HG02623 (cell line): ENCODE measurements at regions not wholly inside any gene's neighbourhood (a gene's known extent, or its start where the extent isn't known, plus 50 kb on each side); places are given as distances from the start of the nearest gene placed in this dataset.

Source experiments
- ATAC-seq: cut with Tn5 transposase; IDR thresholded peaks from one replicate; pipeline ENCODE4 v1.9.1; 2021; ENCODE audit warnings: moderate library complexity; ENCODE audit not compliant: unreplicated experiment

DNA sequence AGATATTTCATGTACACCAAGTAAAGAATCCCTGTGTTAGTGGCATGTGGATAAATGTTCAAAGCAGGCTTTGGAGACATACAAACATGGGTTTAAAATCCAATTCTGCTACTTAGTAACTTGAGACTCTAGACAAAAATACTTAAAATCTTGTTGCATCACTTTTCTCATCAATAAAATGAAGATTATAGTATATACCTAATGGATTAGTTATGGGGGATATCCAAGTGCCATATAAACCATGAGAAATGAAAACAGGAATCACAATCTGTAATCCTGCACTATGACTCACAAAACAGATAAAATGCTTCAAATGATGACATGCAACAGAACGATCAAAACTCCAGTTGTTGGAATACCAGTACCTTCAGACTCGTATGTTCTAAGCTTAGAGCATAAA, 496.0 kb upstream of the RGMA start:
- ATAC-seq, result no peak

DNA sequence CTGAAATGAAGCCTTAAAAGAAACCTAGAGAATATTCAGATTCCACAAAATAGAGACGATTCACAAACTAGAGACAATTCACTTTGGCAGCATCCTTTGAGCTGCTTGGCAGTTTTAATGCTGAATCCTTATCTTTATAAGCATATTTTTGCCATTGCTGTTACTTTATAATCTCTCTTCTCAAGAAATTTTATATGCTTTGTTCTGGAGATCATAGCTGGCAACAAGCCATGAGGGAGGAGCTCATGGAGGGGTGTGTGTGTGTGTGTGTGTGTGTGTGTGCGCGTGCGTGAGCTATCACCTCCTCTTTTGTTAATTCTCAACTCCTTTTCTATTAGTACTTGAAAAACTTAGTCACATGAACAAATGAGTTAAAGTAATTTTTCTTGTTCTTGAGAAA, 495.0 kb upstream of the RGMA start:
- ATAC-seq, result no peak

DNA sequence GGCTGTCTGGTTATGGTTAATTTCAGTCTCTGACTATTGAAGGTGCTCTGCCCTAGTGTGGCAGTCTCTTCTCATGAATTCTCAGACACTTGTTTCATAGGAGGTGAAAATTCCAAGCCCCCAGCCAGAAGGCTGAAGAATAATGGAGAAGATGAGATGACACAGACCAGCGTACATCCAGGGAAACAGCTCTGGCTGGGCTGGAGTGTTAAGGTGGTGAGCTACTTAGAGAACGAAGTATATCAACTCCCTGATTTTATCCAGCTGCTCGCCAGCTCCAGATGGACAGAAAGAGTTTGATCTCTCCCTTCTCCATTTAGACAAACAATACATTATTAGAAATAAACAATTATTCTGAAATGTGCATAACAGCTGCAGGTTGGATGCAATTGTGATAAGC, 494.5 kb upstream of the RGMA start:
- no peak for ATAC-seq

DNA sequence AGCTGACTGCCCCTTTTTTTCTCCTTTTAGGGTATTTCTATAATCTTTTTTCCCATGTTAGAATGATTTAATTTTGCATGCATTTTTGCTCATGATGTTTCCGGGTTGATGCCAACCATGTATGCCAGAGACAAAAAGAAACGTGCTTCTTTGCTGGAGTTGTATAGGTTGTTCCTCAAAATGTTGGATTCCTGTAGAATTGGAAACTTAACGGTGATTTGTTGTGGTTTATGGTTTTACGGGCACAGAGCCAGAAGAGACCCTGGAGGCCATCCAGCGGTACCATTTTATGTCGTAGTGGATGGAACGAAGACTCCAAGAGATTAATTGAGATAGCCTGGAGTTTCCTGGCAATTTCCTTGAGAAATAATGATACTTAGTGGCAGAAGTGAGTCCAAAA, 481.5 kb upstream of the RGMA start:
- ATAC-seq, result no peak

DNA sequence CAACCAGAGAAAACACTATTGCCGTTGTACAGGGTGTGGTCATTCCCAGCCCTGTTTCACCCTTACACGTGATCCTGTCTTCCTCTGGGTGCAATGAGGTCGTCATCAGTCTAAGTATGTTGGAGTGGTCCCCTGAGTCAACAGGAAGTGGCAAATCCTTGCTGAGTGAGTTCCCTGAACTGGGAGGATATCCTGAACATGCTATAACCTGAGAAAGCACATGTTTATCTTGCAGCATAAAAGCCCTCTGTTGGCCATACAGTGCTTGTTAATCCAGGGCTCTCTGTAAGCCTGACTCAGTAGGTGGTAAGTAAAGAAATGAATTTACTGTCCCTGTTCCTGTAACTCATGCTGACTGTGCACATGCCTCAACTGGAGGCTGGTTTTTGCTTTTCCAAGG, 477.8 kb upstream of the RGMA start:
- no peak for ATAC-seq

DNA sequence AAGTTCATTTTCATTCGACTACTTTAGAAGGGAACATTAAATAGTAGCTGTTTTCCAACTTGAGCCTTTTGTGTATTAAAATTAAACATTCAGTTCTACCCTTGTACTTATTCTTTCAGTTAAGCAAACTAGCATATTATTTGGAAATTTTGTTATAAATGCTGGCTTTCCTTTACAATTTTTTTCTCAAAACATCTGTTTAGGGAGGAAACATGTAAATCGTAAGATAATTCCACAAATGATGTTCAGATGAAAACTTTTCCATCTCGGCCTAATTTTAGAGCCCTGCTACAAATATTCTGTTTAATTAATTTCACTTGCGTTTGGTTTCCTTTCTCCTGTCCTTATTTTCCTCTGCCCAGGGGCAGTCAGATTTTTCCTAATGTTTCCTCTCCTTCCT, 476.2 kb upstream of the RGMA start:
- ATAC-seq, result no peak

DNA sequence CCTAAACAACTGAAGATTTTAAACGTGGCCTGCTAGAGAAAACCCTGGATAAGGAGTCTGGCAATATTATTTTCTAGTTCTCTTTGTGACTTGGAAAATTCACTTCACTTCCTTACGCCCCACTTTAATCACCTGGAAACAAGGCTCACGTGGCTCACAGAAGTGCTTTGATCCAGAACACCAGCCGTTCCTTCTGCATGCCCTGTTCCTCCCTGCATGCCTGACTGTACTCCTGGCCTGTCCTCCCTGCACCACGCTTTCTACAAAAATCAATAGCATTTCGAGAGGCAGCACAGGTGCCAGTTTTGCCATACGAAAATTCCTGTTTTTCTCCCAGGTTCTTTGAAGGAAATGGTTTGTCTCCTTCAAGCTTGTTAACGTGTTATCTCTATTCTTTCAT, 474.2 kb upstream of the RGMA start:
- ATAC-seq, result no peak

DNA sequence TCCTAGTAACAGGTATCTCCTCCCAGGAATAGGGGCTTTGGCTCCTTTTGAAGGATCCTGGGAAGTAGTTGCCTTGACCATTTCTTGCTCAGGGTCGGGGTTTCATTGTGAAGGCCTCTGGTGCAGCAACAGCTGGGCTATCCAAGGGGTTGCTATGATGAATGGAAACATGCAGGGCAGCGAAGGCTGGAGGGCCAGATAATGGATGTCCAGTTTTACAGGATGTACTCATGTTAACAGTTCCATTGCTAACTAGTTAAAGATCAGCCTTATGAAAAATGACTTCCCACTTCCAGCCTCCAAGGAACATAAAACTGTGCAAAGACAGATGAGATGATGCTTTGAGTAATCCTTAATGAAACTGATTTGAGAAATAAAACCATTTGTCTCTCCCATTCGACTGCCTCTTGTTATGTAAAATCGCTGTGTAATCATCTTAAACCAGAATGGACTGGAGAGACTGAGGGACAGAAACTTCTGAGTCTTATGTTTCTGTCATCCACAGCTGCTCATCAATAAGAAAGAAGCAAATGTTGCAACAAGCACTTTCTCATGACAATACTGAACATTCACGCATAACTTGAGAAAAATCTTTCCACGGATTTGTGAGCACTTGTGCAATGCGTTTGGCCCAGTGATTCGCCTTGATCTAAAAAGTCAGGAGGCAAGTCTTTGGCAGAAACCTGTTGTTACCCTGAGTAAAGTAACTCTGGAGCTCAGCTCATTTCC, 473.5 kb upstream of the RGMA start:
- ATAC-seq, result no peak

DNA sequence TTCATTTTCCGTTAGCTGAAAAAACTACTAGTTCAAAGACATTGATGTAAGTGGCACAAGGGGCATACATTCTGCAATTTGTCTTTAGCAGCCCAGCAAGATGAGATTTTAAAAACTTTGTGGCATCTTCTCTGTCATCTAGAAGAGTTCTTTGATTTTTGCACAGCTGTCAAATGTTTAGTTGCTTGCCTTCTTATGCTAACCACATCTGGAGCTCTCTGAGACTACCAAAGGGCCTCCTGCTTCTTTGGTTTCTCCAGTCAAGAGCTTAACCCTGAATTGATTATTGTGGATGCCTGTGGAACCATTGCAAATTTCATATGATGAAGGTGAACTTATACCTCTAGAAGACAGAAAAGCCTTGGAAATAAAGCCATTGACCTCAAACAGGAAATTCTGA, 468.7 kb upstream of the RGMA start:
- ATAC-seq, result no peak

DNA sequence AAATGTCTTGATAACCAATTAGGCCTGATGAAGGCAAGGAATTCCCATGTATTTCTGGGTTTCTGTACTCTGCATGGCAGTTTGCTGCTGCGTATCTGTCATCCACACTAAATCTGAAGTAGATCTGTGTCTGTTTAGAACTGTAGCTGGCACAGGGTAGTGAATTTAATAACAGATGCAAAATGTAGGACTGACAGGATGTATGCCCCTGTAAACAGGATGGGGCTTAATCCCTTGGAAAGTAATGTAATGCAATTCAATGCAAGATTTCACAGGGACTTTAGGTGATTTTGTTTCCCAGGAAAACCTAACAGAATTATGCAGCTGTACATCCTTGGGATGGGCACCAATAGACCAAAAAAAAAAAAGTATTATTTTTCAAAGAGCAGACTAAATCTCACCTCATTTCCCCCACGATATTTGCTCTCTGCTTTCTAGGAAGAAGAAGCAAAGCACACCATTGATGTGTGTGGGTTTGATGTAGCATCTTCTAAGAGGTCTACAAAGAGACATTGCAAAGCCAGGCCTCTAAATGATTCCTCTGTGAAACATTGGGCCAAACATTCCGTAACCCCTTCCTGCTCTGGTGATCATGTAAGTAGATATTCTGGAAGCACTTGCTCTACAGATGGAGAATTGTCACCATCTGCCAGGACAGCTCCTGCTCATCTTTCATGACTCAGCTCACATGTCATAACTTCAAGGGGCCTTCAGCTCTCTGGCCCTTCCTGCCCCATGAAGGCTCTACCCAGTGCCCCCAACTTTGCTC, 464.3 kb upstream of the RGMA start:
- no peak for ATAC-seq

DNA sequence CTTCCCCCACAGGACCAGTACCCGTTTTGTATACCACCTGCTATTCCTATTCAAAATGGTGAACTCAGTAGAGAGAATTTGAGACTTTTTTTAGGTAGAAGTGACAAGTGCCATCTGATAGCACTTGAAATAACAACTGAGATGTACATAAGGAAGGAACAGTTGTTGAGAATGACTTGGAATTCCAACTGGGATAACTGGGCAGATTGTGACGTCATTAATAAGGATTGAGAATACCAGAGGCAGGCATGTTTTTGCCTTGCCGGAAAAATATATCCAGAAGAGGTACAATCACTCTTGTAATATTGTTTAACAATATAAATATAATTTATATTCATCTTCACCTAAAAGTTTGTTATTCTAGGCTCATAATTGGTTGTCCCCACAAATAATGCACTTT, 454.1 kb upstream of the RGMA start:
- no peak for ATAC-seq

DNA sequence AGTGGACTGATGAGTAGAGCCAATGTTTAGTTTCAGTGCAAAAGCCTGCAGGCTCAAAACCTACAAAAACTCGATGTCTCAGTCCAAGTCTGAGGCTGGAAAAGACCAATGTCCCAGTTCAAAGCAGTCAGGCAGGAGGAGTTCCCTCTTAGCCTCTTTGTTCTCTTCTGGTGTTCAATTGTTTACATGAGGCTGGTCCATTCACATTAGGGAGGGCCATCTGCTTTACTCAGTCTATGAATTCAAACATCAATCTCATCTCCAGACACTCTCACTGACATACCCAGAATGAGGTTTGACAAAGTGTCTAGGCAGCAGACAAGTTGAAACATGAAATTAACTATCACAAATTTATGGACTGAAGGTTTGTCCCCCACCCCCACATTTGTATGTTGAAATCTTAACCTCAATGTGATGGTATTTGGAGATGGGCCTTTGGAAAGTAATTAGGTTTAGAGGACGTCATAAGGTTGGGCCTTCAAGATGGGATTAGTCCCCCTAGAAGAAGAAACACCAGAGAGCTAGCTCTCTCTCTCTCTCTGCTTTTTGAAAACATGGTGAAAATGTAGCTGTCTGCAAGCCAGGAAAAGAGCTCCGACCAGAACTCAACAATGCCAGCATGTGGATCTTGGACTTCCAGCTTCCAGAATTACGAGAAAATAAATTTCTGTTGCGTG, 438.5 kb upstream of the RGMA start:
- no peak for ATAC-seq

DNA sequence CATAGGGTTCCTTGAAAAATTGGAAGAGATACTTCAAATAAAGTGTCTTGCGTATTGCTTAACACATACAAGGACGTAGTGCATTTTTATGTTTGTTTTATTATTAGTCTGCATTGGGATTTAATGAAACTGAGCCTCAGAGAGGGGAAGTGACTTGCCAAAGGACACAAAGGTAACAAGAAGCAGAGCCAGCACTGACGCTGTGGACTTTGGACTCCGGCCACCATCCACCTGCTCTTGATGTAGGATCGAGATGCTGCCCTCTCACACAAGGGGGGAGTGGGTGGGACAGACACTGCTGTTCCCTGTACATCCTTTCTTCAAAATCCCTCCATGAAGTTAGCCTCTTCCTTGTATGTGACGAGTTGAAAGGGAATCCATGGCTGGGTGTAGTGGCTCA, 435.4 kb upstream of the RGMA start:
- ATAC-seq, result no peak

DNA sequence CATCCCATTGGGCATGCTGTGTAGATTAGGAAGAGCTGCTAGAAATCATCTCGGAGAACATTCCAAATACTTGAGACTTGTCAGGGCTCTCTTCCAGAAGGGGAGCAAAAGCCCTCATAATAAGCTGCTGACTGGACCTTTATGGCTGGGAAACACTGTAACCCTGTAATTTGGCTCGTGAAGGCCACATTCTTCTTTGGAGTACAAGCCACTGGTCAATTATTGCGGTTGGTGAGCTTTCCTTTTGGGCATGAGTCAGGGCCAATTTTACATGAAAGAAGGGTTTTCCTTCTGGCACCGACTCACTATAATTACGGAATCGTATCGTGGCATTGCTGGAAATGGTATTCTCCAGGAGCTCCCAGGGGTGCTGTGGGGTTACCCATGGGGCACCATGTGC, 434.5 kb upstream of the RGMA start:
- no peak for ATAC-seq

DNA sequence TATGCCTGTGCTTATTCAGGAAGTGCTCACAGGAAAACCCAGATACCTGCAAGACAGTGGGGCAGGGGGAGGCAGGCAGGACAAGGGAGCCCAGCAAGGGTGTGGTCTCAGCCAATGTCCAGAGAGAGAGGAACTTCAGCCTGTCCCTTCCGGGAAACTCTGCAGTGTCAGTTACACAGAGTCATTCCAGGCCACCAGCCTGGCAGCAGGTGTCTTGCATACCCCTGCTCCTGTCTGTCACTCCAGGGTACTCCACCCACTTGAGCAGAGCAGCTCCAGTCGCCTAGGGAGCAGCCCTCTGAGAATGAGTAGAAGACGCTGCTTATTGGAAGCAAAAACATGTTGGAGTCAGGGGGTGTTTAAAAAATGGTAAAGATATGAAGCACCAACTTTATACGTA, 431.2 kb upstream of the RGMA start:
- ATAC-seq, result no peak

DNA sequence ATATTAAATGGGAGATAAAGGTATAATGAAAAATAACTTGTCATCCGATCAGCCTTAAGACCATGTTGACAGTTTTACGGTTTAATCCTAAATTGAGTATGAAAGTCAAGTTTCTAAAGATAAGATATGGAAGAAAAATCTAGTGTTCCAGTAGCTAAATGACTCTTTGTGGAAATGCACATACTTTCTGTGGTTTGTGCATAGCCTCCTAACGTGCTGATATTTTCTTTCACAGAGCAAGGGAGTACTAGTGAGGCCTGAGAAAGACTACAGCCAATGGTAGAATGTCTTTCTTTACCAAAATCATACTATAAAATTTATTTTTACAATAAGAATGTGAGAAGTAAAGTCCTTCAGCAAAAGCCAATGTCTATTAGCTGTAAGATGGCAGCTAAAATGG, 430.6 kb upstream of the RGMA start:
- ATAC-seq, result no peak

DNA sequence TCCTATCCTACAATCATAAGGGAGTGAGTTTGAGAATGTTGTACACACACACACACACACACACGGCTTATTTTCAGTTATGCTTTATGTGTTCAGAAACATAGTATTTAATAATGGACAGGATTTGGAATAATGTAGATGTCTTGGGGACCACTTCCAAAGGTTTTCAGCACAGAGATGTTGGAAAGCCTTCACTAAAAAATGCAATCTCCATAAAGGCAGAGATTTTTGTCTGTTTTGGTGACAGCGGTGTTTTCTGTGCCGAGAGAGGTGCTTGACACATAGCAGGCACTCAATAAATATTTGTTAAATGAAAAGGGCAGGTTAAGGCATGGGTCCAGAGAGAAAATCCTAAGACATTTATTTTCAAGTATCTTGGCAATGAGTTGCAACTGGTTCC, 428.2 kb upstream of the RGMA start:
- no peak for ATAC-seq

DNA sequence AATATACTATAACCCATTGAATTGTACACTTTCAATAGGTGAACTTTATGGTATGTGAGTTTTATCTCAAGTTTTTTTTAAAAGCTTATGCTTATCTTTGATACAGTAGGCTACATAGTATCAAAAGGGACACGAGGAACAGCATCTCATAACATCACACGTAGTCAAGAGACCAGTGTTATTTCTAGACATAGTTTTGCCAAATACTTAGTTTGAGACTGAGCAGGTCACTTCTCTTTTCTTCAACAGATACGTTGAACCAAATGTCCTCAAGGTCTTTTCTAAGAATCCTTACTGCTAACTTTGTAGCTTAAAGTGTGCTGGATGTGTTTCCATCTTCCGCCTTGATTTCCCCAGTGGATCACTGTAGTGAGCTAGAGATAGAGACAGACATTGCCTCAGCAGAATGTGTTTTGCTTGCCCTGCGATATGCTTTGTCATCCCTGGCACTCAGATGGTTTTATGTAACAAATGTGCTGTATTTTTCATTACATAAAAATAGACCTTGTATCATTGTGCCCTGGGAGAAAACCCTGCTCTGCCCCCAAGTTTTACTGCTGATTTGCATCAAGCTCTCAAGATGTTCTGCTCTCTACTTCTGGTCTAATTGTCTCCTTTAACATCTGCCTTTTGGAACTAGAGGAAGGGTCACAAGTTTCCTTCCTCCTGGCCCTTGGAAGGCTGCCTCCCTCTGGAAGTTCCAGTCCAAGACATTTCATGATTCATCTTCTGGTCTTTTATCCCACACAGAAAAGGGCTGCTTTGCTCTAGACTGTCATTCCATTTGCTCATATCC, 426.4 kb upstream of the RGMA start:
- ATAC-seq, result no peak

DNA sequence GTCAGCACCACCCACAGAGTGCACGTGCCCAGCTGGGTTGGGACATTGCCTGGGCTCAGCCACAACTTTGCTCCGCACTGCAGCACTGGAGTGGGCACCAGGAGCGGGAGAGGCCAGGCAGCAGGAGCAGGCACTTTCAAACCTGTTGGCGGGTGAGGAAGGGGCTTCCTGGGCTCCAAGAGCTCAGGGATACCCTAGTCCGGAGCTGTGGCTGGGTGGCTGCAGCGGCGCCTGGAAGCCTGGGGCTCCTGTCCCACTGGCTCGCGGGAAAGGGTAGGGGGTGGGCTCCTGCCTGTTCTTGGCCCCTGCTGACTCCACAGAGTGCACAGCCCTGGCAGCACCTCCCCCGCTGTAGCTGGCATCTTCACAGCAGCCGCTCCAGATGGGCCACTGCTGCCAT, 417.6 kb upstream of the RGMA start:
- ATAC-seq, result no peak

DNA sequence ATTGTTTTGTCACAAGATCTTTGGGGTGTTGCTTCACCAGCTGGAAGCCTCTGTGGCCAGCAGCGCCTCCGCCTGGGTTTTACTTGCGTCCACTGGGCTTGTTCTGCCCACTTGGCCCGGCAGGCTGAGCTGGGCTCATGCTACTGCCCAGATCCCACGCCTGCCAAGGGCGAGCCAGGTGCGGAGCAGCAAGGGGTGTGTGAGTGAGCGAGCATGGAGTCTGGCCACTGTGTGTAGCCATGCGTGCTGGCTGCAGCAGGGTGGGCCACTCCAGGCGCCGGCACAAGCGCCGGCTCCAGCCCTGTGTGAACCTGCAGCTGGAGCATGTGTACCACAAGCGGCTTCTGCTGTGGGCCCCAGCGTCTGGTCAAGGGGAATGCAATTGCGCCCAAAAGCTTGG, 416.5 kb upstream of the RGMA start:
- ATAC-seq, result no peak

DNA sequence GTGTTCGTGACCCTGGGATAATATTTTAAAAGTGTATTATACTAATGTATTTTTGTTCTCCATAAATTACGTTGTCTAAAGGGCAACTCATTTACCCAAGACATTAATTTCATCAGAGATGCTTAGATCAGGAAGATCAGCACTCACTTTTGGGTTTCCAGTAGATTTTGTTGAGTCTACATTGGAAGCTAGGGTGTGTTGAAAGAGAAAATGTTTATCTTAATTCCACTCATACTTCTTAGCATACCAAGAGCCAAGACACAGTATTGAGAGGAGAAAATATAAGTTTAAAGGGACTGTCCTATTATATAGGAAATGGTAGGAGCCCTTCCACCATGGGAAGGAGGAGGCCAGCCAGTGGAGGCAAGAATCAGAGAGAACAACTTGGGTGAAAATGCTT, 412.9 kb upstream of the RGMA start:
- ATAC-seq, result no peak
